ENCODE measurements at regions not wholly inside any gene's neighbourhood (a gene's known extent, or its start where the extent isn't known, plus 50 kb on each side); places are given as distances from the start of the nearest gene placed in this dataset.
A peak's percentile ranks its signal among the peaks of the same experiment; 100 is the strongest.

DNA sequence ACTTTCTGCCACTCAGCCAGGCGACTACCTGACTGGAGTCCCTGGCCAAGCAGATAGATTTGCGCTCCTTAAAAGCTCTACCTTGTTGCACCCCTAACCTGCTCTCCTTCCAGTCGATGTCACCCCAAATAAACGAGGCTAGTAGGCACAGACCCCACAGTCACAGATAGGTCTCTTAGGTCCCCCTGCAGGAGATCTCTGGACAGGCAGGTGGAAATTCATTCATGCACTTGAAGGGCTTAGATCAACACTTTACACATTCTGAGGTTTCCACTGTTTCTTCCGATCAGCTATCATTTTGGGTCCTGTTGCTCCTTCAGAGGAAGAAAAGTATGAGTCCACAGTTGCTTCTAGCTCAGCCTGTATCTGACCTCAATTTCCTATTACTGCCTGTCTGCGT is 272.6 kb upstream of the FMN2 start:
- TF ChIP-seq, protein P1, sequence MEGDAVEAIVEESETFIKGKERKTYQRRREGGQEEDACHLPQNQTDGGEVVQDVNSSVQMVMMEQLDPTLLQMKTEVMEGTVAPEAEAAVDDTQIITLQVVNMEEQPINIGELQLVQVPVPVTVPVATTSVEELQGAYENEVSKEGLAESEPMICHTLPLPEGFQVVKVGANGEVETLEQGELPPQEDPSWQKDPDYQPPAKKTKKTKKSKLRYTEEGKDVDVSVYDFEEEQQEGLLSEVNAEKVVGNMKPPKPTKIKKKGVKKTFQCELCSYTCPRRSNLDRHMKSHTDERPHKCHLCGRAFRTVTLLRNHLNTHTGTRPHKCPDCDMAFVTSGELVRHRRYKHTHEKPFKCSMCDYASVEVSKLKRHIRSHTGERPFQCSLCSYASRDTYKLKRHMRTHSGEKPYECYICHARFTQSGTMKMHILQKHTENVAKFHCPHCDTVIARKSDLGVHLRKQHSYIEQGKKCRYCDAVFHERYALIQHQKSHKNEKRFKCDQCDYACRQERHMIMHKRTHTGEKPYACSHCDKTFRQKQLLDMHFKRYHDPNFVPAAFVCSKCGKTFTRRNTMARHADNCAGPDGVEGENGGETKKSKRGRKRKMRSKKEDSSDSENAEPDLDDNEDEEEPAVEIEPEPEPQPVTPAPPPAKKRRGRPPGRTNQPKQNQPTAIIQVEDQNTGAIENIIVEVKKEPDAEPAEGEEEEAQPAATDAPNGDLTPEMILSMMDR (conservative IDR thresholded peaks at IDR 0.05; ENCODE audit: low read depth in 2 of 2): peak; percentile 72 to 82
- TF ChIP-seq, protein P2, sequence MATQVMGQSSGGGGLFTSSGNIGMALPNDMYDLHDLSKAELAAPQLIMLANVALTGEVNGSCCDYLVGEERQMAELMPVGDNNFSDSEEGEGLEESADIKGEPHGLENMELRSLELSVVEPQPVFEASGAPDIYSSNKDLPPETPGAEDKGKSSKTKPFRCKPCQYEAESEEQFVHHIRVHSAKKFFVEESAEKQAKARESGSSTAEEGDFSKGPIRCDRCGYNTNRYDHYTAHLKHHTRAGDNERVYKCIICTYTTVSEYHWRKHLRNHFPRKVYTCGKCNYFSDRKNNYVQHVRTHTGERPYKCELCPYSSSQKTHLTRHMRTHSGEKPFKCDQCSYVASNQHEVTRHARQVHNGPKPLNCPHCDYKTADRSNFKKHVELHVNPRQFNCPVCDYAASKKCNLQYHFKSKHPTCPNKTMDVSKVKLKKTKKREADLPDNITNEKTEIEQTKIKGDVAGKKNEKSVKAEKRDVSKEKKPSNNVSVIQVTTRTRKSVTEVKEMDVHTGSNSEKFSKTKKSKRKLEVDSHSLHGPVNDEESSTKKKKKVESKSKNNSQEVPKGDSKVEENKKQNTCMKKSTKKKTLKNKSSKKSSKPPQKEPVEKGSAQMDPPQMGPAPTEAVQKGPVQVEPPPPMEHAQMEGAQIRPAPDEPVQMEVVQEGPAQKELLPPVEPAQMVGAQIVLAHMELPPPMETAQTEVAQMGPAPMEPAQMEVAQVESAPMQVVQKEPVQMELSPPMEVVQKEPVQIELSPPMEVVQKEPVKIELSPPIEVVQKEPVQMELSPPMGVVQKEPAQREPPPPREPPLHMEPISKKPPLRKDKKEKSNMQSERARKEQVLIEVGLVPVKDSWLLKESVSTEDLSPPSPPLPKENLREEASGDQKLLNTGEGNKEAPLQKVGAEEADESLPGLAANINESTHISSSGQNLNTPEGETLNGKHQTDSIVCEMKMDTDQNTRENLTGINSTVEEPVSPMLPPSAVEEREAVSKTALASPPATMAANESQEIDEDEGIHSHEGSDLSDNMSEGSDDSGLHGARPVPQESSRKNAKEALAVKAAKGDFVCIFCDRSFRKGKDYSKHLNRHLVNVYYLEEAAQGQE (IDR thresholded peaks at IDR 0.05; ENCODE audit: unreplicated experiment): no peak
- no peak for TF ChIP-seq POLR2AphosphoS5 (IDR thresholded peaks at IDR 0.05; ENCODE audit: low read depth)
- TF ChIP-seq, protein P3, sequence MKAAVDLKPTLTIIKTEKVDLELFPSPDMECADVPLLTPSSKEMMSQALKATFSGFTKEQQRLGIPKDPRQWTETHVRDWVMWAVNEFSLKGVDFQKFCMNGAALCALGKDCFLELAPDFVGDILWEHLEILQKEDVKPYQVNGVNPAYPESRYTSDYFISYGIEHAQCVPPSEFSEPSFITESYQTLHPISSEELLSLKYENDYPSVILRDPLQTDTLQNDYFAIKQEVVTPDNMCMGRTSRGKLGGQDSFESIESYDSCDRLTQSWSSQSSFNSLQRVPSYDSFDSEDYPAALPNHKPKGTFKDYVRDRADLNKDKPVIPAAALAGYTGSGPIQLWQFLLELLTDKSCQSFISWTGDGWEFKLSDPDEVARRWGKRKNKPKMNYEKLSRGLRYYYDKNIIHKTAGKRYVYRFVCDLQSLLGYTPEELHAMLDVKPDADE (IDR thresholded peaks at IDR 0.05): no peak
- TF ChIP-seq EZH2 (IDR thresholded peaks at IDR 0.05; ENCODE audit: low read depth, unreplicated experiment): no peak
- no peak for TF ChIP-seq EZH2phosphoT487 (IDR thresholded peaks at IDR 0.05; ENCODE audit: unreplicated experiment)
- TF ChIP-seq ZNF331 (CRISPR knock-in tag; IDR thresholded peaks at IDR 0.05; ENCODE audit: low read depth): no peak
- no peak for TF ChIP-seq CREB1 (CRISPR knock-in tag; IDR thresholded peaks at IDR 0.05; ENCODE audit: low read depth)
- no peak for TF ChIP-seq STAT1 (IDR thresholded peaks at IDR 0.05; ENCODE audit: unreplicated experiment)

Measured in GM23338 (cell line).